ENCODE measurements at regions not wholly inside any gene's neighbourhood (a gene's known extent, or its start where the extent isn't known, plus 50 kb on each side); places are given as distances from the start of the nearest gene placed in this dataset.
A peak's percentile ranks its signal among the peaks of the same experiment; 100 is the strongest.
"Not testable (repeated sequence)": the region's sequence is repeated elsewhere in the genome, so short reads cannot be mapped to it uniquely, and the experiment has no call there.

GRCh38 chr12:34097213-34097612, 74.9 kb downstream of the ALG10 start:
- DNase-seq, result no peak

GRCh38 chr12:34105392-34105933, 83.2 kb downstream of the ALG10 start:
- DNase-seq, result no peak

DNA sequence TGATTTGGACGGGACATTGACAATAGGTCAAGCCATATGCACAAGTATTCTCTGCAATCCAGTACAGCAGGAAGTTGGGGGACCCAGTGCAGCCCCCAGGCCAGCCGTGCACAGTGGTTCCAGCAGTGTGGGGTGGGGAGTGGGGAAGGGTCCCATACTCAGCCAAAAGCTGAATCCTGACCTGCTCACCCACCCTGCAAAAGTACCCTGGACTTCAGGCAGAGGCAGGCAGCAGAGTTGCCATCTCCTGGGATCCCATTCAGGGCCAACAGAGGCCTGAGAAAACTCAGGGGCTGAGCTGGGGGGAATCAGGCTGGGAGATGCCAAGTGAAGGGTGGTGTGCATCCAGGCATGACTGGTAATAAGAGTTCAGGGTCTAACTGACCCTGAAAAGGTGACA, 83.9 kb downstream of the ALG10 start:
- no peak for DNase-seq

GRCh38 chr12:34107016-34107415, 84.7 kb downstream of the ALG10 start:
- no peak for DNase-seq

DNA sequence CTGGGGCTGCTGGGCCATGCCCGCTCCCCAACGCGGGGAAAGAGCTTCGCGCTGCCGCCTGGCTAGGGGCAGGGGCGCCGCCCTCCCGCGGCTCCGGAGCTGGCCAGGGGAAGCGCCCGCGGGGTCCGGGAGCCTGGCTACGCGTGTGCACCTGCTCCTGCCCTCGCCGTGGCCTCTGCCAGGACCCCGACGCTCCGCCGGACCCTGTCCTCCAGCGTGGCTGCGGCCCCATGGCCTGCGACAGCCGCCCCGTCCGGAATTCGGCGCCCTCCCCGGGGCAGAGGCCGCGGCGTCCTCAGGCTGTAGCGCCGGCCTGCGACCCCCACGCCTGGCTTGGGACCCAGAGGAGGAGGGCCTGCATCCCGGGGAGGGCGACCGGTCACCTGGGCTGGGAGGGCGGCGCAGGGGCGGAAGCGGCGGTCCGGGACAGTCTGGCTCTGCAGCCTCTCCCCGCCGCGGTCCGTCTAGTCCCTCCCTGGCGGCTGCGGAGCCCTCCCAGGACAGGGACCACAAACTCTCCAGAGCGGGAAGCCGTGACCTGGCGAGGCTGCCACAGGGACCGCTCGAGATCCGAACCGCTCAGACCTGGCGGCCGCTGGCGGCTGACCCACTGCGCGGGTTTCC, 85.6 kb downstream of the ALG10 start:
- no peak for DNase-seq

DNA sequence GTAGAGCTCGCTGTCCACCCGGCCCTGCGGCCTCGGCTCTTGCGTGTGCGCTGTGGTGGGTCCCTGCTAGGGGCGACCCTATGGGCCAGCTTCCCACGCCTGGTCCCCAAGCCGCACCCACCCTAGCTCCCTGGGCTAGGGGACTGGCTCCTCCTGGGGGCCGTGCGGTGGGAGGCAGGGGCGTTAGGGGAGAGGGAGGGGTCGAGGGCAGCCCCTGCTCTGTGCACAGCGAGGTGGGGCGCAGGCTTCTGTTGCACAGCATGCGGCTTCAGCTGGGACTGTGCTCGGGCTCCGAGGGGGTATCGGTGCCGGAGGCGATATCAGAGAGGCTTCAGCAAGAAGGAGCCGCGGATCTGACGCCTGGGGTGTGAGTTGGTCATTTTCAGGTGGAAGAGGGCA, 86.1 kb downstream of the ALG10 start:
- no peak for DNase-seq

- DNase-seq, result no peak
These were observed 86.7 kb downstream of the ALG10 start for GRCh38 chr12:34108967-34109366.

GRCh38 chr12:34109390-34109789, 87.1 kb downstream of the ALG10 start:
- no peak for DNase-seq

DNA sequence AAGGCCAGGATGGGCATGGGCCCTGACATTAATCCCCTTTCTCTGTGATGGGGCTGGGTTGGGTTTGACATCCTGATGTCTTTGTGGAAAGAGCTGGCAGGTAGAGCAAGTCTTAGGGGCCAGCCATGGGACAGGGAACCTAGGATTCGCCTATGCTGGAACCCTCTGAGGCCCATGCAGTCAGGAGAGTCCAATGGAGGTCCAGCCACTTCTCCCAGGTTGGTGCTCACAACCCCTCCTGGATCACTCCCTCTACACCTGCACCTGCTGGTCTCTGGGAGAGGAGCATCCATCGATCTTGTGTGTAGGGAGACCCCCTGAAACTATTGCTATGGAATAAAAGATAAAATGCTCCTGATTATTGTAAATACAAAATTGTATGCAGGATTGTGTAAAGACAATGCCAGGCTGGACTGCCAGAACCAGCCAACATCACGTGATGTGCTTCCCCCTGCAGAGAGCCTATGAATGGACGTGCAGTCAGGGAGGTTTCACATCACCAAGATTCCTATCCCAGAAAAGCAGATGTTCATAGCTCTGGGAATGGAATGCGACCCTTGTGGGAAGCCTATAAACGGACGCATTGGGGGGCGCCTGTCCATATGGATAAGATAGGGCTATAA, 87.7 kb downstream of the ALG10 start:
- not testable (repeated sequence) for DNase-seq

DNA sequence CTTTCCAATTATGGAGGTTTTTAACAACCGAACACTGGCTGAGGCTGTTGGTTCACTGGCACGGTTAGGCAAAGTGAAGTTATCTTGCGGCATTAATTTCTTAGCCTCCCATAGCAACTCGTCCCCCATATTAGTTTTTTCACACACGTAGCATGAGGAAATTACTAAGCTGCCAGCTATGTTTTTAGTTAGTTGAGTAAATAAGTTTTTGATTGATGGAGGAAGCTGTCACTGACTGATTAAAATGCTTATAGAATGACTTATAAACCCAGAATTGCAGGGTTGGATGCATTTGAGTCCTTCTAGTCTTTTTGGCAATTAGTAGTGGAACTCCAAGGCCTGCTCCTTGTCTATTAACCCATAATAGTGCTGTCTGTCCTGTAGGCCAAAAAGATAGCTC, 97.1 kb downstream of the ALG10 start:
- DNase-seq, result no peak

GRCh38 chr12:34121360-34121759, 99.1 kb downstream of the ALG10 start:
- DNase-seq, result no peak

DNA sequence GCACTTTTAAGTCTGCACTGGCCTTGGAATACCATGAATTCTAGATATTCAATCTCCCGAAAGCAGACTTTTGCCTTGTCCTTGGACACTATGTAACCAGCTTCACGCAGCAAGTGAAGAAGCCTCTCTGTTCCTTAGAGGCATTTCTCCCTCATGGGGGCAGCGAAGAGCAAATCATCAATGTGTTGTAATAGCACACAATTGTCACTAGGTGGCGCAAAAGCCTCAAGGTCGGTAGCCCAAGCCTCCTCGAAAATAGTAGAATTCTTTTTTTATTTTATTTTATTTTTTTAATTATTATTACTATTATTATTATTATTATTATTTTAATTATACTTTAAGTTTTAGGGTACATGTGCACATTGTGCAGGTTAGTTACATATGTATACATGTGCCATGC, 100.8 kb downstream of the ALG10 start:
- peak; percentile 71 for DNase-seq

DNA sequence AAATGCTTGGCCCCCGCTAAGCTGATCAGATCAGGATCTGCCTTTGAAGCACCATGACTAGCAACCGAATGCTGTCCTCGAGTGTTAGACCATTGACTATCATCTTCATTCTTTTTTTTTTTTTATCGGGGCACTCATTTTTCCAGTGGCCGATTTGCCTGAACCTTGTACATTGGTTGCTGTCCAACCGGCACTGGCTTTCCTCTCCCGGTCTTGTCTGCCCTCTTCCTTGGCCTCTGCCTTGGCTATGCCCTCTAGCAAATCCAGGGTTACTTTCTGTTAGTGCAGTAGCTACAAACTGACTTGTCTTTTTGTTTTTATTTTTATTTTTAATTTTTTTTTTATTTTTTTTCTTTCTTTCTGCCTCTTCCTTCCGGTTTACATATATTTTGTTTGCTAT, 102.3 kb downstream of the ALG10 start:
- DNase-seq, result no peak

DNA sequence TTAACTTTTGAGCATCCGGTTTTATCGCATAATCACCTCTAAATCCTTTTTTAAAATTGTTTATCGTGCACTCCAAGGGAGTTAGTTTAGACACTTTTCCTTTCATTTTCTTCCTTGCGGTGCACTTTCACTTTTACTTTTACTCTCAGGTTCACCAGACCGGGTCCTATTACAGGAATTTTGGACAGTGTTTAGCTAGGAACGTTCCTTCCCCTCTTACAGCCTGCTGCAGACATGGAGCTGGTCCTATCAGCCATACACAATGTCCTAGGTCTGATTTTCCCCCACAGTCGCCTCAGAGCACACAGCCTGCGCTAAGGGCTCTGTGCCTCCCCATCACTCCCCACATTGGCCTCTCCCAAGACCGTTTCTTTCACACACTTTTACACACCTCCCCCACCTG, 103.9 kb downstream of the ALG10 start:
- peak; percentile 39 for DNase-seq

- no peak for DNase-seq
These were observed 104.5 kb downstream of the ALG10 start for GRCh38 chr12:34126805-34127204.

DNA sequence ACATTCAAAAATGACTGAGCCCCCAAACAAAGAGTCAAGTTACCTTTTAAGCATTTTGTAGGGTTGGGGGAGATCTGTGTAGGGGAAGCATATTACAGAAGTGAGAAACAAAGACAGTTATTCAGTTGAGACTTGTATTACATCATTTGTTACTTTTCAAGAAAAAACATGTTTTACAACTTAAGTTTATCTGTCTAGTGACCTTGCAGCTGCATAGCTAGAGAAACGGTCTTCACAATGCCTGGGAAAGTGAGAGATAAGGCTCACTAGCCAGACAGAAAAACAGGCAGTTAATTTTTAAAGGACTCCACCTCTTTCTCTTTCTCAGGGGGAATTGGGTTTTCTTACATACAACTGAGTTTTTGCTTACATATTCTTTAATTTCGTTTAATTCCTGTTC, 105.1 kb downstream of the ALG10 start:
- not testable (repeated sequence) for DNase-seq

DNA sequence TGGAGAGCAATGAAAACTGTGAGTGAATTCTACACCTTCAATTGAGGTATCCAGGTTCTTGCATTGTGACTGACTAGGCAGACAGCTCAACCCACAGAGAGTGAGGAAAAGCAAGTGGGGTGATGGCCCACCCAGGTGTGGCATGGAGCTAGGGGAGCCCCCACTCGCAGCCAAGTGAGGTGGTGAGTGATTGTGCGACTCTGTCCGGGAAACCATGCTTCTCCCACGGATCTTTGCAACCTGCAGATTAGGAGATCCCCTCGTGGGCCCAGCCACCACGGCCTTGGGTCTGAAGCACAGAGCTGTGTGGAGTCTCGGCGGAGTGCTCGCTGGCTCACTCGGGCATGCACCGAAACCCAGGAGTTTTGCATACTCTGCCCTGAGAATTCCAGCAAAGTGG, 120.1 kb downstream of the ALG10 start:
- no peak for DNase-seq

DNA sequence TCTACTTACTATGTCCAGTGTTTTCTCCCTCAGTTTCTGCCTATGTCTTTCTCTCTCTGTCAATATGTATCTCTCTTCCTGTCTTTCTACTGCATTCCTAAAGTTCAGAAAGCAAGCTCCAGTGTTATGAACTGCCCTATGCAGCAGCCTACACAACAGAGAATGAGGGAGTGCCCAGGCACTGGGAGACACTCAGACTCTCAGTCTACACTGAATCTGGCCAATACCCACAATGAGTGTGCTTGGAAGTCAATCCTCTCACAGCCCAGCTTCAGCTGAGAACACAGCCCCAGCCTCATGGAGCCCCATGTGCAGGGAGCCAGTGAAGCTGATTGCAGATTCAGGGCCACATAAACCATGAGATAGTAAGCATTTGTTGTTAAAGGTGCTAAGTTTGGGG, 128.7 kb downstream of the ALG10 start:
- no peak for DNase-seq

DNA sequence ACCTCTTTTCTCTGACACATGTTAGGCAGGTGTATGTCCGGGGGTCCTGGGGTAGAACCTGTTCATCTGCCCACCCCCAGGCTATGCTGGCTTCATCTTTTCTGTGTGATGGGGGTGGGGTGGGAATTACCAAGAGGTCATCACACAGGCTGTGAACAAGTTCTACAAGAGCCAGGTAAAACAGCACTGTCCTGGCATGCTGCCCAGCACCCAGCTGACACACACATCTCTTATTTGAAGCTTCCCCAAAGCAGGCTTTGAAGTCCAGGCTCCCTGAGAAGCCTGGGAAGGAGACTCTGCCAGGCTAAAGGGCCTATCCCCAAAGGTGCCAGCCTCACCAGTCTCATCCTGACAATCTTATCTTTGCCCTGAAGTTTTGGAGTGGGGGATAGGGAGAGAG, 141.1 kb downstream of the ALG10 start:
- DNase-seq, result no peak

- no peak for DNase-seq
These were observed 144.2 kb downstream of the ALG10 start for GRCh38 chr12:34166427-34167060.

GRCh38 chr12:34168507-34168906, 146.2 kb downstream of the ALG10 start:
- DNase-seq, result not testable (repeated sequence)

- DNase-seq, result no peak
These were observed 164.2 kb downstream of the ALG10 start for GRCh38 chr12:34186492-34186891.

DNA sequence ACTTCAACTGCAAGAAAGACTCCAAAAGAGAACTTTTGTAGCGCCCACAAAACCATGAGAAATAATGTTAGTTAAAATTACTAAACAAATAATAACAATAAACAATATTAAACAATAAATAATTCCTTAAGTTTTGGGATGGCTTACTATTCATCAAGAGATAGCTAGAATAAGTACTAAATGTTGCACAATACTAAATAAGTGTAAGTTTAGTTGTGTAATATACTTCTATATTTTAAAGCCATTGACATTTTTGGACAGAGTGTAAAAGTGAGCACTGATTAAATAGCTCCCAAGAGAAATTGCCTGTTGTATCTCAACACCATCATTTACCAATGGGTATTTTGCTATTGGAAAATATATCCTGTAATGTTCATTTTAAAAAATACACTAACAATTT, 166.7 kb downstream of the ALG10 start:
- no peak for DNase-seq

GRCh38 chr12:34190054-34190453, 167.8 kb downstream of the ALG10 start:
- DNase-seq, result no peak

Measured in CD4-positive, alpha-beta T cell treated with Interleukin-10 for 1 hour (primary cell).